H1 (cell line): ENCODE measurements at regions not wholly inside any gene's neighbourhood (a gene's known extent, or its start where the extent isn't known, plus 50 kb on each side); places are given as distances from the start of the nearest gene placed in this dataset.
"Not testable (repeated sequence)": the region's sequence is repeated elsewhere in the genome, so short reads cannot be mapped to it uniquely, and the experiment has no call there.

ENCODE experiments used
- CEBPB ChIP-seq: IDR thresholded peaks from 2 replicates; pipeline ENCODE4 v1.6.1; 2012; ENCODE audit warnings: low read depth, low read length
- CTCF ChIP-seq, 3 experiments: IDR thresholded peaks; 1 replicate in 2 of 3; 2 replicates in 1 of 3; pipeline versions ENCODE4 v1.5.1 to v1.6.1; 2011; ENCODE audit warnings: low read length in 3 of 3, mild to moderate bottlenecking in 3 of 3, inconsistent platforms in 2 of 3, low read depth in 1 of 3, moderate library complexity in 1 of 3; ENCODE audit not compliant: insufficient read depth in 1 of 3; ENCODE audit errors: control extremely low read depth in 1 of 3
- EP300 ChIP-seq, 2 experiments: IDR thresholded peaks; 1 replicate in 1 of 2; 2 replicates in 1 of 2; pipeline ENCODE4 v1.6.1; 2011 to 2012; ENCODE audit warnings: low read depth in 2 of 2, low read length in 2 of 2, mild to moderate bottlenecking in 2 of 2, borderline replicate concordance in 1 of 2, inconsistent platforms in 1 of 2, moderate library complexity in 1 of 2
- EZH2 ChIP-seq: fragments of 200-600 bp; sonication (generic); IDR thresholded peaks from 2 replicates; pipeline ENCODE4 v1.7.1; 2012; ENCODE audit warnings: low read depth, mild to moderate bottlenecking, moderate library complexity, low read length, inconsistent platforms; ENCODE audit not compliant: severe bottlenecking
- JUND ChIP-seq: IDR thresholded peaks from 2 replicates; pipeline ENCODE4 v1.6.1; 2011; ENCODE audit warnings: mild to moderate bottlenecking, improper control_type of control experiment, low read length
- PHF8 ChIP-seq: fragments of 200-600 bp; sonication (generic); conservative IDR thresholded peaks from 2 replicates; pipeline ENCODE4 v1.7.1; 2012; ENCODE audit warnings: low read depth, mild to moderate bottlenecking, inconsistent platforms, low read length, moderate library complexity
- POLR2A ChIP-seq, 2 experiments: IDR thresholded peaks; 1 replicate in 1 of 2; 2 replicates in 1 of 2; pipeline ENCODE4 v1.6.1; 2011; ENCODE audit warnings: low read depth in 2 of 2, low read length in 2 of 2, mild to moderate bottlenecking in 2 of 2; ENCODE audit errors: control extremely low read depth in 1 of 2

GRCh38 chr21:8380419-8381079, 2140.8 kb upstream of the TPTE start:
- TF ChIP-seq JUND; CTCF (IDR thresholded peaks at IDR 0.05; ENCODE audit: control extremely low read depth in 1 of 3, insufficient read depth in 1 of 3, low read depth in 1 of 3, low read length in 3 of 3); EP300 (IDR thresholded peaks at IDR 0.05; ENCODE audit: borderline replicate concordance in 1 of 2, low read depth in 2 of 2, low read length in 2 of 2); PHF8; EZH2; CEBPB; POLR2A (IDR thresholded peaks at IDR 0.05; ENCODE audit: control extremely low read depth in 1 of 2, low read depth in 2 of 2, low read length in 2 of 2): not testable (repeated sequence)
